NCI-H345 treated with DMSO at 0.1 percent for 48 hours (cell line): ENCODE measurements at regions not wholly inside any gene's neighbourhood (a gene's known extent, or its start where the extent isn't known, plus 50 kb on each side); places are given as distances from the start of the nearest gene placed in this dataset.

ENCODE experiments used
- DNase-seq: peaks from one replicate; lab custom pipeline; 2025; ENCODE audit not compliant: unreplicated experiment; lab: John Stamatoyannopoulos, UW

DNA sequence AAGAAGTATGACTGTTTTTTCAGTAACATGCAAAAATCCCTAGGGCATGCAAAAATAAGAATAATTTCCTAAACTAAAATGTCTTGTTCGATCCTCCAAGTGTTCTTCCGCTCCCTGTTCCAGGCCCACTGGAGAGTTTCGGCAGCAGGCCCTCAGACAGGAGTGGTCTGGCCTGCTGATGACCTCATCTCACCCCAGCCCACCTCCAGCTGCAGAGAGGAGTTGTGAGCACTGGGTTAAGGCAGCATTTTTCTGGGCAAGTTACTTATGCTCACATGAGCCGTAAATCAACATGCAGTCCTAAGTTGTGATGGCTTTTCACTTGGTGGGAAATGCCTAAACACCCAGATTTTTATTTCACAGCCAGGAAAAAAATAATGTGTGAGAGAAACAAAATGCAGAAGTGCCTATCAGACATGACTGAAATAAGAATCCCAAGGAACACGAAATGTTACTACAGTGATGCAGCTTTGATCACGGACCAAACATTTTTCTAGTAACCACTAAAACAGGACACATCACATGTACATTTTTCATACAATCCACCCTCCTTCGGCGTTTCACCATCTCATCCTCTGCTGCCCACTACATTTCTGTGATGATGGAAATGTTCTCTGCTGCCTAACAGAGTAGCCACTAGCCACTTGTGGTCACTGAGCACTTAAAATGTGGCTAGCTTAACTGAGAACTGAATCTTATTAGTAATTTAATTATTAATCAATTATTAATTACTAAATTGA, 153.3 kb upstream of the TBL1X start:
- no peak for DNase-seq

- DNase-seq = no peak
Observed at GRCh38 chrX:9312922-9313867, 151.7 kb upstream of the TBL1X start.

- no peak for DNase-seq
Observed at GRCh38 chrX:9315086-9315485, 149.8 kb upstream of the TBL1X start.

DNA sequence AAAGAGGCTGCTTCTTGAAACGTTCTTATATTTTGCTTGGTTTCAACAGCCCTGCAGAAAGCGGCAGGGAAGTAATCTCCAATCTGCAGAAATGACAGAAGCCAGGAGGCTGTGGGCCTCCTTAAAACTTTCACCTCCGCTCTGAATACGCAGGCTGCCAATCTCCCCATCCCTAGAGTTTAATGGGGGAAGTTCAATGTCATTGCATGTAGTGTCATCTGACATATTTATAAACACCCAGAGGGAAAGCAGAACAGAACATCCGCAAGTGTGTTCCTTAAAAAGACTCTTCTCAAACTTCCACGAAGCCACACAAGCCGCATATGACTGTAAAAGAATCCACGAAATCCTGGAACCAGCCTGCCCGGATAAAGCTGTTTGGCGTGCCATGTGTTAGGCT, 148.8 kb upstream of the TBL1X start:
- DNase-seq = no peak

GRCh38 chrX:9317176-9317575, 147.7 kb upstream of the TBL1X start:
- DNase-seq = no peak

- no peak for DNase-seq
Observed at GRCh38 chrX:9318213-9318612, 146.6 kb upstream of the TBL1X start.

GRCh38 chrX:9318766-9319165, 146.1 kb upstream of the TBL1X start:
- DNase-seq = peak; percentile 77

- peak; percentile 1 for DNase-seq
Observed at GRCh38 chrX:9320940-9321339, 143.9 kb upstream of the TBL1X start.

- DNase-seq = no peak
Observed at GRCh38 chrX:9324676-9325075, 140.2 kb upstream of the TBL1X start.

- DNase-seq = no peak
Observed at GRCh38 chrX:9326369-9326768, 138.5 kb upstream of the TBL1X start.

DNA sequence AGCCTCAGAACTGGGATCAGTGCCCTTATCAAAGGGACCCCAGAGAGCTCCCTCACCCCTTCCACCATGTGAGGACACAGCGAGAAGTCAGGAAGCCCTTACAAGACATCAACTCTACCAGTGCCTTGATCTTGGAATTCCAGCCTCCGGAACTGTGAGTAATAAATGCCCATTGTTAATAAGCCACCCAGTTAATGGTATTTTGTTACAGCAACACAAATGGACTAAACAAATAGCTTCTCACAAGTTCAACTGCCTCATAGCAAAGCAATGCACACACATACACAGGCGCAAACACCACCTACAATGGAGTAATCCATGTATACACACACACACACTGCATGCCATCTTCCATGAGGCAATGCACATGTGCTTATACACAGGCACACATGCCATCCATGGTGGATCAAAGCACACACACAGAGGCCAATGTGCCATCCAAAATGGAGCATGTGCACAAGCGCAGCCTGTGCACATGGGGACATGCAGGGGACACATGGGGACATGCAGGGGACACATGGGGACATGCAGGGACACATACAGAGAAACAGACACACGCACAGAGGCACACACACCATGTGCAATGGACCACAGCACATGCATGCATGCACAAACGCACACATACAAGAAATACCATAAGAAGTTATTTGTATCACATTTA, 137.6 kb upstream of the TBL1X start:
- DNase-seq = no peak

DNA sequence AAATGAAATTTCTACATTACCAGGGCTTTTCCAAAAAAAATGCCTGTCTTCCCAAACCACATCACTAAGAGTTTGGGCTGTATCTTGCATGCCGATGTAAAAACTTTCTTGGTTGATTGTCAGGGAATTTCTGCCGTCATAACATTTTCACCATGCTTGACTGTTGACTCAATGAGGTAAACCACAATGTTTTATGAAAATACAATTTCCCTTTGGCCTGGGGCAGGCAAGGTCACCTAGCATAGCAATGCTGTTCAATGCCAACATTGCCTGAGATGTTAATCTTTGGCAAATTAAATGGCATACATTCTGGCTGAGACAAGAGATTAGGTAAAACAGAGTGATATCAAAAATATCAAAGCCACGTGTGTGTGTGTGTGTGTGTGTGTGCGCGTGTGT, 137.1 kb upstream of the TBL1X start:
- DNase-seq = no peak

GRCh38 chrX:9329056-9329455, 135.8 kb upstream of the TBL1X start:
- DNase-seq = no peak

DNA sequence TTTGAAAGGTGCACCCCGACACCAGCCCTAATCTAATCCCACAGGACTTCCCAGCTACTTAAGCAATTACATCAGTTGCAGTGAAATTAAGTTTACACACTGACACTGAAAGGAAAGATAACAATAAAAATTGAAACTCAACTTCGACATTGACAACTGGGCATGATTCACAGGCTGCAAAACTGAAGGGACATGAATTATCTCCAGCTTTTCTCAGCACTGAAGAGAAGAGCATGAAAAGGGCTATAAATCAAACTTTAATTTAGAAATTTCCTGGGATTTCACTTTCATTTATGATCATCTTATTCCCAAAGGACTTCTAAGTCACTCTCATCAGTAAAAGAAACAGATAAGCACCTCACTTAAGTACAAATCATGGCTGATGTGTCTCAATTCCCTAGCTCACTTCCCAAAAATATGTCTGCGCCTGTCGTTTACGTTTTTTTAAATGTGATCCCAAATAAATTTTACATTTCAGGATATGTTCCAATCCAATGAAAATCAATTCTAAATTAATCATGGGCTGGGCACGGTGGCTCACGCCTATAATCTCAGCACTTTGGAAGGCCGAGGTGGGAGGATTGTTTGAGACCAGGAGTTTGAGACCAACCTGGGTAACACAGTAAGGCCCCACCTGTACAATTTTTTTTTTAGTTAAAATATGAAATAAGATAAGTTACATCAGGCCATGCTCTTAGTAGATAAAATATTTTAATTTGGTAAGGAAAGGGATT, 134.4 kb upstream of the TBL1X start:
- no peak for DNase-seq

DNA sequence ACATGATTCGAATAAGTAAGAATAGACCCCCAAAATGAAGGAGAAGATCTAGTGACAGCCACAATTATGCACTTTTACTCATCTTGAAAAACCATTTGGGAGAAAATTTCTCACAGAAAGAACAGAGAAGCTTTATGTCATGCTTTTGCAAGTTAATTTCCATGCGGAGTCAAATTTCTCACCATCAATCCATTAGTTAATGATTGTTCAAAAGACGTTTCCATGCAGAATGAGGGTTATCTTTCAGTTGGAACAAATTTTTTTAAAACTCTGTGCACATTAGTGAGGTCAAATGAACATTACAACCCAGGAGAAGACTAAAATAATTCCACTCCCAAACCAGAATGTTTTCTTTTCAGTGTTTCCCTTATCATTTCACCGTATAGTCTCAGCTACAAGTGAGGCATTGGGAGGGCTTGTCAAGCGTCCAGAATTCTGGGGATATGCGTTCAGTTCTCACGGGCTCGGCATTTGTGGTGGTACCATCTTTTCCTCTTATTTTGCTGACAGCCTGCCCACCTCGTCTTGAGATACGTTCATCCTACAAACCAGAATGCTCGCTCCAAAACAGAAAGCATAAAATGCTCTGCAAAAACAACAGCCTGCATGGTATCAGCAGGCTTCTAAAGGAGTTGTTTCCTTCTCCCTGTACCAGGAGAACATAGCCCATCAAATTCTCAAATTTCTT, 130.8 kb upstream of the TBL1X start:
- no peak for DNase-seq

- no peak for DNase-seq
Observed at GRCh38 chrX:9335251-9335650, 129.6 kb upstream of the TBL1X start.

DNA sequence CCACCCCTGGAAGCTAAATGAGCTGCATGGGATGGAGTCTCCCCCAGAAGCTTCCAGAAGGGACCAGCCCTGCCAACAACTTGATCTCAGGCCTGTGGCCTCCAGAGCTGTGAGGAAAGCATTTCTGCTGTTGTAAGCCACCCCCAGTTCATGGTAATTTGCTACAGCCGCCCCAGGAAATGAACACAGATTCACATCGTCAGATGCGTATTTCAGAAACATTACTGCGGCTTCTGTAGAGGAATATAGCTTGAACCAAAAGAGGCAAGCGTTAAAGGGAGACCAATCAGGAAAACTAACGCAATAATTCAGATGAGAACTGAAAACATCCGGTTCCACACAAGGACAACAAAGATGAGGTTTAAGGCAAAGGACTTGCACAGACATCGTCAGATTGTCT, 128.4 kb upstream of the TBL1X start:
- no peak for DNase-seq

DNA sequence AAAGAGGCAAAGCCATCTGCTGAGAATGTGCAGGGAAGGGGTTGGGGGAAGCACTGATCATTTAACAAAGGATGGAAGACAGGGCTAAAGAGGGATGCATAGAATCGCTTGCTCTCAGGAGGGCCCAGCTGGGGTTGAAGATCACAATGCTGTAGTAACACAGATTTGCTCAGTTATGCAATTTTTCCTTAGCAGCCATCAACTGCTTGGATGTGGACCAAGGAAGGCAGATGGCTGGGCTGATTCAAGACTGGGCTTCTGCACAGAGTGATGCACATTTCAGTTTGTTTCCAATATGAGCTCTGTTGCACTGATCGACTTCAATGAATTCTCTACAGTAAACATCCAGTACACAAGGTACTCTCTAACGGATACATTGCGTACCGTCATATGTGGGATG, 127.8 kb upstream of the TBL1X start:
- no peak for DNase-seq

DNA sequence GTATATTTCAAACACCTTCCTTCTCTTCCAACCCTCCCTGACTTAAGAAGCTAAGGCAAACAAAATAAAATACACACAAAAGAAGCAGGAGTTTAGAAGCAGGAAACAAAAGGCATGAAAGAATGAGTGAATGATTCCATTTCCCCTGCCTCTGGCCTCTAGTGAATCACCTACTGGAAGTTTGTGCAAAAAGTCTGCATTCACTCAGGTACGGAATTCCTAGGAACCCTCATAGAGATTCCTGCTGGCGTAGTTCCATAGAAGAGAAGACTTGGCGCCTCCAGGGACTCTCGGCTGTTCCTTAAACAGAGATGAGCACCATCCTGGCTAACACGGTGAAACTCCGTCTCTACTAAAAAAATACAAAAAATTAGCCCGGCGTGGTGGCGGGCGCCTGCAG, 125.9 kb upstream of the TBL1X start:
- no peak for DNase-seq
